Uterus (tissue), 2 donors: ENCODE measurements at regions not wholly inside any gene's neighbourhood (a gene's known extent, or its start where the extent isn't known, plus 50 kb on each side); places are given as distances from the start of the nearest gene placed in this dataset.

Source experiments
- POLR2A ChIP-seq, 2 donors: fragments of 450-650 bp; IDR thresholded peaks; one replicate each; pipeline ENCODE4 v1.6.1; 2016; ENCODE audit warnings: antibody characterized with exemption in 2 of 2, mild to moderate bottlenecking in 1 of 2, moderate library complexity in 1 of 2
- TF ChIP-seq, protein P1 (sequence below), 4 experiments: fragments of 200-600 bp in 2 of 4; fragments of 450-650 bp in 2 of 4; sonication (generic) in 2 of 4; IDR thresholded peaks; one replicate each; pipeline ENCODE4 v1.5.1; 2016 to 2019; ENCODE audit warnings: antibody characterized with exemption in 4 of 4, mild to moderate bottlenecking in 2 of 4, moderate library complexity in 1 of 4

DNA sequence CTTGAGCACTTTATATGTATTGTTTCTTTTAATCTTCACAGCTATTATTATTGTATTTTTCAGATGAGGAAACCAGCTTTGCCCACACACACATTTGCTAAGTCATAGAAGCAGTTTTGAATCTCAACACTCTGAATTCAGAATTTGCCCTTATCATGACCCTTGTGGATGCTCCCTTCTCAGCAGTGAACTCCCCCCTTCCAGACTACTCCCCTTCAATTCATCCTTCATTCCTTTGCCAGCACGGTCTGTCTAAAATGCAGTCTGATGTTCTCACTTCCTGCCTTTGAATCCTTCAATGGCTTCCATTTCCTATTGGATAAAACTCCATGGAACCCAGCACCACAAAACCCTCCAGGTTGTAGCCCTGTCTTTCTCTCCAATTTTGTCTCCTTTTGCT lies 52.5 kb upstream of the TSC22D2 start:
- TF ChIP-seq, protein P1, sequence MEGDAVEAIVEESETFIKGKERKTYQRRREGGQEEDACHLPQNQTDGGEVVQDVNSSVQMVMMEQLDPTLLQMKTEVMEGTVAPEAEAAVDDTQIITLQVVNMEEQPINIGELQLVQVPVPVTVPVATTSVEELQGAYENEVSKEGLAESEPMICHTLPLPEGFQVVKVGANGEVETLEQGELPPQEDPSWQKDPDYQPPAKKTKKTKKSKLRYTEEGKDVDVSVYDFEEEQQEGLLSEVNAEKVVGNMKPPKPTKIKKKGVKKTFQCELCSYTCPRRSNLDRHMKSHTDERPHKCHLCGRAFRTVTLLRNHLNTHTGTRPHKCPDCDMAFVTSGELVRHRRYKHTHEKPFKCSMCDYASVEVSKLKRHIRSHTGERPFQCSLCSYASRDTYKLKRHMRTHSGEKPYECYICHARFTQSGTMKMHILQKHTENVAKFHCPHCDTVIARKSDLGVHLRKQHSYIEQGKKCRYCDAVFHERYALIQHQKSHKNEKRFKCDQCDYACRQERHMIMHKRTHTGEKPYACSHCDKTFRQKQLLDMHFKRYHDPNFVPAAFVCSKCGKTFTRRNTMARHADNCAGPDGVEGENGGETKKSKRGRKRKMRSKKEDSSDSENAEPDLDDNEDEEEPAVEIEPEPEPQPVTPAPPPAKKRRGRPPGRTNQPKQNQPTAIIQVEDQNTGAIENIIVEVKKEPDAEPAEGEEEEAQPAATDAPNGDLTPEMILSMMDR (IDR thresholded peaks at IDR 0.05) = no peak
- no peak for TF ChIP-seq POLR2A (IDR thresholded peaks at IDR 0.05)
